Adrenal gland (tissue), 5 donors: ENCODE measurements at regions not wholly inside any gene's neighbourhood (a gene's known extent, or its start where the extent isn't known, plus 50 kb on each side); places are given as distances from the start of the nearest gene placed in this dataset.

Experiments used
- POLR2A ChIP-seq, 2 donors: fragments of 450-650 bp; IDR thresholded peaks; one replicate each; pipeline ENCODE4 v1.6.1; 2017; ENCODE audit warnings: antibody characterized with exemption in 2 of 2, mild to moderate bottlenecking in 2 of 2, moderate library complexity in 1 of 2
- TF ChIP-seq, protein P1 (sequence below), 6 experiments: fragments of 450-650 bp in 4 of 6; fragments of 200-600 bp in 2 of 6; sonication (generic) in 1 of 6; IDR thresholded peaks; 1 replicate in 5 of 6; 2 replicates in 1 of 6; pipeline versions ENCODE4 v1.5.1 to v1.8.0; 2016 to 2021; ENCODE audit warnings: antibody characterized with exemption in 6 of 6, mild to moderate bottlenecking in 2 of 6, moderate library complexity in 1 of 6
- donor health status: DM: no; HTN: no; CAD: no.

DNA sequence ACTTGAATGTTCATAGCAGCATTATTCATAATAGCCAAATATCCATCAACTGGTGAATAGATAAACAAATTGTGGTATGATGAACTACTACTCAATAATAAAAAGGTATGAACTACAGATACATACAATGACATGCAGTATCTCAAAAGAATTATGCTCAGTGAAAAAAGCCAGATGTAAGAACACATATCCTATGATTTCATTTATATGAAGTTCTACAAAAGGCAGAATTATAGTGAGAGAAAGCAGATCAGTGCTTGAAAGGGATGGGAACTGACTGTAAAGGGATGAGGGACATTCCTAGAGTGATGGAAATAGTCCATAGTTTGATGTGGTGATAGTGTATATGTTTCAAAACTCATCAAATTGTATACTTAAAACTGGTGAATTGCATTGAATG is 339.0 kb downstream of the ENC1 start:
- TF ChIP-seq, protein P1, sequence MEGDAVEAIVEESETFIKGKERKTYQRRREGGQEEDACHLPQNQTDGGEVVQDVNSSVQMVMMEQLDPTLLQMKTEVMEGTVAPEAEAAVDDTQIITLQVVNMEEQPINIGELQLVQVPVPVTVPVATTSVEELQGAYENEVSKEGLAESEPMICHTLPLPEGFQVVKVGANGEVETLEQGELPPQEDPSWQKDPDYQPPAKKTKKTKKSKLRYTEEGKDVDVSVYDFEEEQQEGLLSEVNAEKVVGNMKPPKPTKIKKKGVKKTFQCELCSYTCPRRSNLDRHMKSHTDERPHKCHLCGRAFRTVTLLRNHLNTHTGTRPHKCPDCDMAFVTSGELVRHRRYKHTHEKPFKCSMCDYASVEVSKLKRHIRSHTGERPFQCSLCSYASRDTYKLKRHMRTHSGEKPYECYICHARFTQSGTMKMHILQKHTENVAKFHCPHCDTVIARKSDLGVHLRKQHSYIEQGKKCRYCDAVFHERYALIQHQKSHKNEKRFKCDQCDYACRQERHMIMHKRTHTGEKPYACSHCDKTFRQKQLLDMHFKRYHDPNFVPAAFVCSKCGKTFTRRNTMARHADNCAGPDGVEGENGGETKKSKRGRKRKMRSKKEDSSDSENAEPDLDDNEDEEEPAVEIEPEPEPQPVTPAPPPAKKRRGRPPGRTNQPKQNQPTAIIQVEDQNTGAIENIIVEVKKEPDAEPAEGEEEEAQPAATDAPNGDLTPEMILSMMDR (IDR thresholded peaks at IDR 0.05), result no peak
- no peak for TF ChIP-seq POLR2A (IDR thresholded peaks at IDR 0.05)
